ENCODE measurements at regions not wholly inside any gene's neighbourhood (a gene's known extent, or its start where the extent isn't known, plus 50 kb on each side); places are given as distances from the start of the nearest gene placed in this dataset.

- Histone ChIP-seq H3K9me3 (no peaks in the 10 kb centered on the region), H3K27me3 (no peaks in the 10 kb centered on the region), H3K4me1 (peaks cover 0 to 2% of the 10 kb centered on the region in 2 donors), H3K27ac (no peak overlapping the region), H3K36me3 (no peaks in the 10 kb centered on the region), H3K4me3 (replicated peaks in 1 of 3) (no peak overlapping the region)
- TF ChIP-seq POLR2A (IDR thresholded peaks at IDR 0.05) (no peak), CTCF (IDR thresholded peaks at IDR 0.05) (no peak)
- DNase-seq: no peak
- intact Hi-C loops (cut with DNase I): no loop called here
- WGBS, 2 donors: 74 to 83% methylated on average over 3 of the region's 3 CpGs
Observed at GRCh38 chr17:72294487-72294893, 173.7 kb downstream of the SOX9 start.

GRCh38 chr17:72295916-72296315 is 175.1 kb downstream of the SOX9 start:
- DNase-seq: no peak
- Histone ChIP-seq H3K27ac (no peak overlapping the region), H3K36me3 (no peaks in the 10 kb centered on the region), H3K4me3 (replicated peaks in 1 of 3) (no peak overlapping the region), H3K27me3 (no peaks in the 10 kb centered on the region), H3K4me1 (peaks cover 0 to 5% of the 10 kb centered on the region in 2 donors), H3K9me3 (no peaks in the 10 kb centered on the region)
- TF ChIP-seq POLR2A (IDR thresholded peaks at IDR 0.05) (no peak), CTCF (IDR thresholded peaks at IDR 0.05) (no peak)
- 90% methylated on average over 4 of the region's 4 CpGs for WGBS, 2 donors
- intact Hi-C loops (cut with DNase I): no loop called here

GRCh38 chr17:72296456-72296855 is 175.6 kb downstream of the SOX9 start:
- Histone ChIP-seq H3K36me3 (no peaks in the 10 kb centered on the region), H3K27ac (no peak overlapping the region), H3K27me3 (no peaks in the 10 kb centered on the region), H3K4me3 (replicated peaks in 1 of 3) (no peak overlapping the region), H3K4me1 (peaks cover 0 to 5% of the 10 kb centered on the region in 2 donors), H3K9me3 (no peaks in the 10 kb centered on the region)
- 74 to 92% methylated on average over 1 of the region's 1 CpG for WGBS, 2 donors
- no peak for DNase-seq
- TF ChIP-seq POLR2A (IDR thresholded peaks at IDR 0.05) (no peak), CTCF (IDR thresholded peaks at IDR 0.05) (no peak)
- intact Hi-C loops (cut with DNase I): no loop called here

GRCh38 chr17:72297326-72298115 is 176.7 kb downstream of the SOX9 start:
- H3K27me3 ChIP-seq: no peaks in the 10 kb centered on the region
- peaks cover 0 to 5% of the 10 kb centered on the region in 2 donors for H3K4me1 ChIP-seq
- TF ChIP-seq CTCF (IDR thresholded peaks at IDR 0.05) (no peak), POLR2A (IDR thresholded peaks at IDR 0.05) (no peak)
- H3K27ac ChIP-seq: no peak overlapping the region
- no peak overlapping the region for H3K4me3 ChIP-seq (replicated peaks in 1 of 3)
- 63 to 70% methylated on average over 9 of the region's 9 CpGs for WGBS, 2 donors
- intact Hi-C loops (cut with DNase I): no loop called here
- no peaks in the 10 kb centered on the region for H3K36me3 ChIP-seq
- no peaks in the 10 kb centered on the region for H3K9me3 ChIP-seq
- DNase-seq: no peak

- no peak for DNase-seq
- Histone ChIP-seq H3K9me3 (no peaks in the 10 kb centered on the region), H3K36me3 (no peaks in the 10 kb centered on the region), H3K27me3 (no peaks in the 10 kb centered on the region), H3K4me3 (replicated peaks in 1 of 3) (no peak overlapping the region), H3K27ac (peak overlapping the region in 1 of 3 donors; percentile 19), H3K4me1 (peaks cover 0 to 5% of the 10 kb centered on the region in 2 donors)
- intact Hi-C loops (cut with DNase I): no loop called here
- no peak for TF ChIP-seq CTCF (IDR thresholded peaks at IDR 0.05)
- TF ChIP-seq POLR2A (IDR thresholded peaks at IDR 0.05): no peak
- 59 to 61% methylated on average over 4 of the region's 4 CpGs for WGBS, 2 donors
Observed at GRCh38 chr17:72299100-72299499, 178.3 kb downstream of the SOX9 start.

All from thyroid gland (tissue), 4 donors.